Endothelial cell (in vitro differentiated cells): ENCODE measurements at regions not wholly inside any gene's neighbourhood (a gene's known extent, or its start where the extent isn't known, plus 50 kb on each side); places are given as distances from the start of the nearest gene placed in this dataset.

Experiments
- DNase-seq: peaks from one replicate; pipeline ENCODE4 v3.0.0; 2021; ENCODE audit warnings: low spot score
- H3K27ac Mint-ChIP-seq: one replicate; pipeline ENCODE4 v1.8.0; 2021; ENCODE audit warnings: mixed read lengths, inconsistent platforms; ENCODE audit not compliant: unreplicated experiment
- H3K27me3 Mint-ChIP-seq: one replicate; pipeline ENCODE4 v1.8.0; 2021; ENCODE audit warnings: mild to moderate bottlenecking, moderate library complexity, mixed read lengths, inconsistent platforms; ENCODE audit not compliant: unreplicated experiment
- H3K36me3 Mint-ChIP-seq: one replicate; pipeline ENCODE4 v1.8.0; 2021; ENCODE audit warnings: mild to moderate bottlenecking, low read depth, mixed read lengths, inconsistent platforms; ENCODE audit not compliant: unreplicated experiment
- H3K4me1 Mint-ChIP-seq: one replicate; pipeline ENCODE4 v1.8.0; 2021; ENCODE audit warnings: mild to moderate bottlenecking, mixed read lengths, inconsistent platforms; ENCODE audit not compliant: unreplicated experiment
- H3K4me3 Mint-ChIP-seq: one replicate; pipeline ENCODE4 v1.8.0; 2021; ENCODE audit warnings: mild to moderate bottlenecking, mixed read lengths, inconsistent platforms; ENCODE audit not compliant: unreplicated experiment
- H3K9me3 Mint-ChIP-seq: one replicate; pipeline ENCODE4 v1.8.0; 2021; ENCODE audit warnings: mixed read lengths, inconsistent platforms; ENCODE audit not compliant: unreplicated experiment
- CTCF ChIP-seq: fragments of 200-600 bp; sonication (generic); IDR thresholded peaks from one replicate; pipeline ENCODE4 v1.5.0; 2021; ENCODE audit warnings: antibody characterized with exemption; ENCODE audit not compliant: unreplicated experiment

- H3K4me1 Mint-ChIP-seq: no peaks in the 10 kb centered on the region
- TF ChIP-seq CTCF: no peak
- no peaks in the 10 kb centered on the region for H3K9me3 Mint-ChIP-seq
- no peaks in the 10 kb centered on the region for H3K36me3 Mint-ChIP-seq
- no peak overlapping the region for H3K4me3 Mint-ChIP-seq
- no peaks in the 10 kb centered on the region for H3K27me3 Mint-ChIP-seq
- no peak overlapping the region for H3K27ac Mint-ChIP-seq
- DNase-seq: no peak
Measured at GRCh38 chr13:40429706-40430545, 236.5 kb downstream of the FOXO1 start.

GRCh38 chr13:40432018-40432978, 234.1 kb downstream of the FOXO1 start:
- TF ChIP-seq CTCF: no peak
- no peaks in the 10 kb centered on the region for H3K36me3 Mint-ChIP-seq
- no peaks in the 10 kb centered on the region for H3K27me3 Mint-ChIP-seq
- no peaks in the 10 kb centered on the region for H3K4me1 Mint-ChIP-seq
- no peak for DNase-seq
- no peak overlapping the region for H3K27ac Mint-ChIP-seq
- no peak overlapping the region for H3K4me3 Mint-ChIP-seq
- H3K9me3 Mint-ChIP-seq: no peaks in the 10 kb centered on the region

- Mint-ChIP-seq H3K27me3 (no peaks in the 10 kb centered on the region), H3K27ac (no peak overlapping the region), H3K4me3 (no peak overlapping the region)
Measured at GRCh38 chr13:40433001-40433400, 233.4 kb downstream of the FOXO1 start.

GRCh38 chr13:40433577-40433976, 232.9 kb downstream of the FOXO1 start:
- DNase-seq: no peak
- H3K4me3 Mint-ChIP-seq: no peak overlapping the region
- no peaks in the 10 kb centered on the region for H3K9me3 Mint-ChIP-seq
- peaks cover 4% of the 10 kb centered on the region for H3K4me1 Mint-ChIP-seq
- no peak overlapping the region for H3K27ac Mint-ChIP-seq
- TF ChIP-seq CTCF: no peak
- H3K36me3 Mint-ChIP-seq: no peaks in the 10 kb centered on the region
- no peaks in the 10 kb centered on the region for H3K27me3 Mint-ChIP-seq

More at GRCh38 chr13:40433001-40433400, 233.4 kb downstream of the FOXO1 start:
- Mint-ChIP-seq H3K9me3 (no peaks in the 10 kb centered on the region), H3K4me1 (no peaks in the 10 kb centered on the region), H3K36me3 (no peaks in the 10 kb centered on the region)
- no peak for DNase-seq
- no peak for TF ChIP-seq CTCF
